SU-DHL-6 (cell line): ENCODE measurements at regions not wholly inside any gene's neighbourhood (a gene's known extent, or its start where the extent isn't known, plus 50 kb on each side); places are given as distances from the start of the nearest gene placed in this dataset.

Experiments
- H2AFZ ChIP-seq: fragments of 200-600 bp; sonication (generic); 2 replicates; pipeline ENCODE4 v1.6.1; 2014; ENCODE audit warnings: low read depth, mild to moderate bottlenecking, moderate library complexity, mixed read lengths, antibody characterized with exemption, low read length; ENCODE audit not compliant: severe bottlenecking
- H3F3A ChIP-seq: fragments of 200-600 bp; shearing (Covaris generic); 2 replicates; pipeline ENCODE4 v1.6.0; 2016; ENCODE audit warnings: antibody characterized with exemption, mild to moderate bottlenecking; ENCODE audit not compliant: insufficient read depth
- H3K27ac ChIP-seq: fragments of 200-600 bp; sonication (generic); 2 replicates; pipeline ENCODE4 v1.5.1; 2016; ENCODE audit warnings: low read depth, mild to moderate bottlenecking, low read length, moderate library complexity, mixed read lengths
- H3K27me3 ChIP-seq: fragments of 200-600 bp; sonication (generic), shearing (Covaris generic); 2 replicates; pipeline ENCODE4 v1.6.0; 2014; ENCODE audit warnings: mild to moderate bottlenecking, low read length
- H3K36me3 ChIP-seq: fragments of 200-600 bp; sonication (generic); 2 replicates; pipeline ENCODE4 v1.6.1; 2014; ENCODE audit warnings: mild to moderate bottlenecking, low read length, mixed read lengths
- H3K4me2 ChIP-seq: fragments of 300-600, 200-600 bp; shearing (Covaris generic), sonication (generic); 2 replicates; pipeline ENCODE4 v1.6.0; 2014; ENCODE audit warnings: low read length, low read depth, mild to moderate bottlenecking; ENCODE audit not compliant: poor library complexity, severe bottlenecking
- H3K4me3 ChIP-seq: fragments of 200-600 bp; sonication (generic); 2 replicates; pipeline ENCODE4 v1.5.1; 2014; ENCODE audit warnings: antibody characterized with exemption, low read length, mild to moderate bottlenecking, mixed read lengths; ENCODE audit not compliant: insufficient read depth, poor library complexity, severe bottlenecking
- H3K79me2 ChIP-seq: fragments of 200-600 bp; sonication (generic); 2 replicates; pipeline ENCODE4 v1.6.1; 2014; ENCODE audit warnings: mild to moderate bottlenecking, low read length, moderate library complexity; ENCODE audit not compliant: insufficient read depth
- H3K9ac ChIP-seq: fragments of 200-600 bp; sonication (generic); 2 replicates; pipeline ENCODE4 v1.7.0; 2014; ENCODE audit warnings: mild to moderate bottlenecking, low read length
- H3K9me2 ChIP-seq: fragments of 200-600 bp; sonication (generic); replicated peaks from 2 replicates; pipeline ENCODE4 v1.6.1; 2014; ENCODE audit warnings: low read length; ENCODE audit not compliant: insufficient read depth
- H3K9me3 ChIP-seq: fragments of 200-600 bp; sonication (generic); 2 replicates; pipeline ENCODE4 v1.6.1; 2014; ENCODE audit warnings: low read length, mixed read lengths; ENCODE audit not compliant: insufficient read depth
- H4K20me1 ChIP-seq: fragments of 200-600 bp; sonication (generic); 2 replicates; pipeline ENCODE4 v1.6.1; 2014; ENCODE audit warnings: low read depth, mild to moderate bottlenecking, antibody characterized with exemption, low read length, moderate library complexity, mixed read lengths
- CTCF ChIP-seq: fragments of 200-600 bp; sonication (generic); IDR thresholded peaks from one replicate; pipeline ENCODE4 v1.5.1; 2017; ENCODE audit warnings: antibody characterized with exemption, mild to moderate bottlenecking, low read length, moderate library complexity; ENCODE audit not compliant: insufficient read depth, poor library complexity, severe bottlenecking
- EZH2phosphoT487 ChIP-seq: fragments of 200-600 bp; sonication (generic), shearing (Covaris generic); conservative IDR thresholded peaks from 2 replicates; pipeline ENCODE4 v1.6.1; 2018; ENCODE audit warnings: mild to moderate bottlenecking, antibody characterized with exemption, low read length, moderate library complexity, mixed read lengths

GRCh38 chr10:123514996-123515395 lies 151.2 kb upstream of the GPR26 start:
- Histone ChIP-seq H3F3A (no peaks in the 10 kb centered on the region), H3K9me2 (no peaks in the 10 kb centered on the region), H3K4me2 (no peak overlapping the region), H3K4me3 (no peak overlapping the region), H3K27ac (no peak overlapping the region), H3K79me2 (no peaks in the 10 kb centered on the region), H3K36me3 (no peaks in the 10 kb centered on the region), H2AFZ (no peak overlapping the region), H3K9ac (no peak overlapping the region), H4K20me1 (no peaks in the 10 kb centered on the region), H3K9me3 (no peaks in the 10 kb centered on the region), H3K27me3 (no peaks in the 10 kb centered on the region)
- TF ChIP-seq EZH2phosphoT487 (no peak), CTCF (no peak)

GRCh38 chr10:123515661-123516060 lies 150.5 kb upstream of the GPR26 start:
- no peaks in the 10 kb centered on the region for H3K9me2 ChIP-seq
- no peak for TF ChIP-seq CTCF
- TF ChIP-seq EZH2phosphoT487 = no peak
- H3K36me3 ChIP-seq = no peaks in the 10 kb centered on the region
- no peaks in the 10 kb centered on the region for H3F3A ChIP-seq
- H3K4me3 ChIP-seq = no peak overlapping the region
- no peaks in the 10 kb centered on the region for H4K20me1 ChIP-seq
- no peak overlapping the region for H3K4me2 ChIP-seq
- H3K9me3 ChIP-seq = no peaks in the 10 kb centered on the region
- no peak overlapping the region for H2AFZ ChIP-seq
- H3K27me3 ChIP-seq = no peaks in the 10 kb centered on the region
- no peak overlapping the region for H3K27ac ChIP-seq
- no peaks in the 10 kb centered on the region for H3K79me2 ChIP-seq
- H3K9ac ChIP-seq = no peak overlapping the region

- no peaks in the 10 kb centered on the region for H4K20me1 ChIP-seq
- TF ChIP-seq CTCF (no peak), EZH2phosphoT487 (no peak)
Measured at GRCh38 chr10:123516291-123516690, 149.9 kb upstream of the GPR26 start.

More at GRCh38 chr10:123516291-123516690, 149.9 kb upstream of the GPR26 start:
- H3K9me3 ChIP-seq = no peaks in the 10 kb centered on the region
- no peaks in the 10 kb centered on the region for H3K27me3 ChIP-seq
- H3F3A ChIP-seq = no peaks in the 10 kb centered on the region
- no peaks in the 10 kb centered on the region for H3K9me2 ChIP-seq
- no peak overlapping the region for H3K27ac ChIP-seq
- H3K4me2 ChIP-seq = no peak overlapping the region
- no peak overlapping the region for H3K9ac ChIP-seq
- no peaks in the 10 kb centered on the region for H3K36me3 ChIP-seq
- no peak overlapping the region for H3K4me3 ChIP-seq
- H2AFZ ChIP-seq = no peak overlapping the region
- H3K79me2 ChIP-seq = no peaks in the 10 kb centered on the region
